OCI-LY7 (cell line): ENCODE measurements at regions not wholly inside any gene's neighbourhood (a gene's known extent, or its start where the extent isn't known, plus 50 kb on each side); places are given as distances from the start of the nearest gene placed in this dataset.

Source experiments
- BruUV-seq: library from RNA; stranded (reverse); fragments of 400-500 nt; replicated peaks from 2 replicates; lab custom pipeline; 2021; lab: Mats Ljungman, UMichigan
- CTCF ChIA-PET: fragments of 300-600 bp; sonication (Branson Sonifier 250); formaldehyde crosslinking; loops from one replicate; lab custom pipeline; 2022; ENCODE audit warnings: antibody characterized with exemption; ENCODE audit not compliant: unreplicated experiment; lab: Charles Lee
- POLR2A ChIA-PET: fragments of 300-600 bp; sonication (Branson Sonifier 250); formaldehyde crosslinking; loops from one replicate; lab custom pipeline; 2022; ENCODE audit warnings: antibody characterized with exemption; lab: Charles Lee
- DNase-seq: peaks from one replicate; pipeline ENCODE4 v3.0.0-alpha.2; 2015; ENCODE audit warnings: low spot score
- H2AFZ ChIP-seq: fragments of 200-600 bp; sonication (generic), shearing (Covaris generic); 2 replicates; pipeline ENCODE4 v1.6.1; 2014; ENCODE audit warnings: mild to moderate bottlenecking, antibody characterized with exemption, low read length, moderate library complexity
- H3K27ac ChIP-seq: fragments of 200-600 bp; sonication (generic); 2 replicates; pipeline ENCODE4 v1.5.1; 2014; ENCODE audit warnings: mixed run types, low read depth, mild to moderate bottlenecking, moderate library complexity, low read length, inconsistent platforms; ENCODE audit not compliant: poor library complexity, severe bottlenecking
- H3K36me3 ChIP-seq: fragments of 200-600 bp; sonication (generic); 2 replicates; pipeline ENCODE4 v1.6.1; 2014; ENCODE audit warnings: mild to moderate bottlenecking, antibody characterized with exemption, low read length, moderate library complexity, mixed read lengths; ENCODE audit not compliant: insufficient read depth
- H3K4me1 ChIP-seq: fragments of 200-600 bp; sonication (generic); 2 replicates; pipeline ENCODE4 v1.5.1; 2014; ENCODE audit warnings: mild to moderate bottlenecking, low read length; ENCODE audit not compliant: insufficient read depth, poor library complexity, severe bottlenecking
- H3K4me2 ChIP-seq: fragments of 200-600 bp; sonication (generic); 2 replicates; pipeline ENCODE4 v1.6.1; 2014; ENCODE audit warnings: mild to moderate bottlenecking, low read length
- H3K4me3 ChIP-seq: fragments of 200-600 bp; sonication (generic); 2 replicates; pipeline ENCODE4 v1.5.1; 2014; ENCODE audit warnings: mild to moderate bottlenecking, low read depth, low read length; ENCODE audit not compliant: poor library complexity, severe bottlenecking
- H3K79me2 ChIP-seq: fragments of 200-600 bp; sonication (generic); 2 replicates; pipeline ENCODE4 v1.6.1; 2016; ENCODE audit warnings: low read depth, mild to moderate bottlenecking, low read length, moderate library complexity, mixed read lengths; ENCODE audit not compliant: insufficient read depth
- H3K9me2 ChIP-seq: fragments of 200-600 bp; sonication (generic); 2 replicates; pipeline ENCODE4 v1.6.1; 2016; ENCODE audit warnings: mild to moderate bottlenecking, low read length, mixed read lengths; ENCODE audit not compliant: insufficient read depth
- H3K9me3 ChIP-seq: fragments of 200-600 bp; sonication (generic); 2 replicates; pipeline ENCODE4 v1.6.1; 2014; ENCODE audit warnings: mild to moderate bottlenecking, mixed run types, low read length, mixed read lengths
- H4K20me1 ChIP-seq: fragments of 200-600 bp; sonication (generic); 2 replicates; pipeline ENCODE4 v1.6.1; 2014; ENCODE audit warnings: mild to moderate bottlenecking, antibody characterized with exemption, low read length, moderate library complexity, mixed read lengths; ENCODE audit not compliant: insufficient read depth
- CTCF ChIP-seq: fragments of 200-600 bp; sonication (generic); conservative IDR thresholded peaks from 2 replicates; pipeline ENCODE4 v1.5.1; 2014; ENCODE audit warnings: mild to moderate bottlenecking, antibody characterized with exemption, low read length, moderate library complexity, mixed read lengths
- EZH2phosphoT487 ChIP-seq: fragments of 200-600 bp; sonication (generic); IDR thresholded peaks from 2 replicates; pipeline ENCODE4 v1.6.1; 2018; ENCODE audit warnings: low read depth, borderline replicate concordance, mild to moderate bottlenecking, mixed run types, antibody characterized with exemption, low read length, moderate library complexity, mixed read lengths
- intact Hi-C: fragments of 100-400 bp; cut with micrococcal nuclease; formaldehyde crosslinking; loops from one replicate; pipeline ENCODE4 v1.10.0; 2022; ENCODE audit not compliant: unreplicated experiment

GRCh38 chr10:123462756-123463155 lies 203.4 kb upstream of the GPR26 start:
- intact Hi-C loops, result no loop called here
- H3K79me2 ChIP-seq, result no peaks in the 10 kb centered on the region
- no peak for TF ChIP-seq EZH2phosphoT487
- TF ChIP-seq CTCF, result no peak
- DNase-seq, result no peak
- H3K36me3 ChIP-seq, result no peaks in the 10 kb centered on the region
- no peak overlapping the region for H3K27ac ChIP-seq
- no peaks in the 10 kb centered on the region for H3K9me3 ChIP-seq
- no peak overlapping the region for H2AFZ ChIP-seq
- H3K4me1 ChIP-seq, result no peaks in the 10 kb centered on the region
- POLR2A ChIA-PET, result interaction anchor here (0.6 kb wide), 1 partner anchor 40 kb away, joined by 4 read pairs; no protein-coding TSS in a partner anchor
- no peak overlapping the region for H3K4me3 ChIP-seq
- no TSS peak for BruUV-seq
- H3K9me2 ChIP-seq, result no peaks in the 10 kb centered on the region
- no peak overlapping the region for H3K4me2 ChIP-seq
- H4K20me1 ChIP-seq, result no peaks in the 10 kb centered on the region
- CTCF ChIA-PET, result no interaction called here

- Histone ChIP-seq H3K4me2 (no peak overlapping the region), H2AFZ (no peak overlapping the region), H3K9me2 (no peaks in the 10 kb centered on the region), H3K4me3 (no peak overlapping the region), H3K9me3 (no peaks in the 10 kb centered on the region), H3K36me3 (no peaks in the 10 kb centered on the region), H3K79me2 (no peaks in the 10 kb centered on the region), H3K4me1 (no peaks in the 10 kb centered on the region), H3K27ac (no peak overlapping the region), H4K20me1 (no peaks in the 10 kb centered on the region)
- intact Hi-C loops, result no loop called here
- BruUV-seq, result no TSS peak
- no peak for DNase-seq
- TF ChIP-seq EZH2phosphoT487 (no peak), CTCF (no peak)
- CTCF ChIA-PET, result no interaction called here
- POLR2A ChIA-PET, result interaction anchor here (0.6 kb wide), 1 partner anchor 40 kb away, joined by 4 read pairs; no protein-coding TSS in a partner anchor
Observed at GRCh38 chr10:123463181-123463580, 203.0 kb upstream of the GPR26 start.

GRCh38 chr10:123463698-123464097 lies 202.5 kb upstream of the GPR26 start:
- BruUV-seq, result no TSS peak
- no peaks in the 10 kb centered on the region for H3K36me3 ChIP-seq
- H2AFZ ChIP-seq, result no peak overlapping the region
- H4K20me1 ChIP-seq, result no peaks in the 10 kb centered on the region
- H3K9me3 ChIP-seq, result no peaks in the 10 kb centered on the region
- no peaks in the 10 kb centered on the region for H3K9me2 ChIP-seq
- intact Hi-C loops, result no loop called here
- no peak overlapping the region for H3K4me2 ChIP-seq
- ChIA-PET POLR2A (interaction anchor here (0.6 to 0.7 kb wide), 2 partner anchors 41 to 54 kb away, joined by 4 read pairs; no protein-coding TSS in a partner anchor), CTCF (interaction anchor here (0.6 kb wide), 1 partner anchor 370 kb away, joined by 3 read pairs; no protein-coding TSS in a partner anchor)
- DNase-seq, result no peak
- H3K27ac ChIP-seq, result no peak overlapping the region
- H3K79me2 ChIP-seq, result no peaks in the 10 kb centered on the region
- TF ChIP-seq CTCF (no peak), EZH2phosphoT487 (no peak)
- no peaks in the 10 kb centered on the region for H3K4me1 ChIP-seq
- H3K4me3 ChIP-seq, result no peak overlapping the region
